HS-5 (cell line): ENCODE measurements at regions not wholly inside any gene's neighbourhood (a gene's known extent, or its start where the extent isn't known, plus 50 kb on each side); places are given as distances from the start of the nearest gene placed in this dataset.
"Not testable (repeated sequence)": the region's sequence is repeated elsewhere in the genome, so short reads cannot be mapped to it uniquely, and the experiment has no call there.

Source experiments
- DNase-seq: peaks from one replicate; pipeline ENCODE4 v3.0.0-alpha.2; 2012; ENCODE audit warnings: low read depth

DNA sequence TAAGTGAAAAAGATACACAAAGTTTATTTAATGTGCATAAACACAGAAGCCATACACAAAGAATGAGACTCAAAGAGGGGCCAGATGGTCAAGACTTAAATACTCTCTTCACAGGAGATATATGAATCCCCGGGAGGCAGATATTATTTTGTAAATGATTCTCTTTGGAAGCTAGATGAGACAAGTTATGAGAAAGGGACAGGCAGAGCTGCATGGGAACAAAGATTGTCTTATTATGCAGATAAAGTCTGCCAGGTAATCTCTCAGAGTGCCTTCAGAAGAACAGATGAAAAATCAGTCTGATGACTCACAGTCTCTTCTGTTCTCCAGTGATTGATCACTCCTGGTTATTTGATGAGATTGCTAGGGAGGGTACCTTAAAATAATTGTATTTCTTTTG lies 89.0 kb downstream of the NAF1 start:
- DNase-seq, result no peak

- DNase-seq, result no peak
Measured at GRCh38 chr4:163072222-163072621, 94.5 kb downstream of the NAF1 start.

DNA sequence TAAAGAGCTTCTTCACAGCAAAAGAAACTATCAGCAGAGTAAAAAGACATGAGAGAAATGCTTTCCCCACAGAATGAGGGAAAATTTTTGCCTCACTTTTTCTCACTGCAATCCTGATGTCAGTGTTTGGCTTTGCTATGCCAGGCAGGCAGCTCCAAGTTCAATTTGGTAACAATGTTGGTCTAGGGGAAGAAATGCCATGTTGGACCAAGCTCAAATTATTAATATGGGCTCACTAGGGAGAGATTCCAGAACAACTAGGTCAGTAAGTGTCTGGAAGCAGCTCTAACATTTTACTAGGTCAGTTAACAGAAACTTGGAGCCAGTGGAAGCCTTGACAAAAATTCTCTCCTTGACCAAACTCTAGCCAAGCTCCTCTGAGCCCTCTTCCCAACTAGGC lies 95.4 kb downstream of the NAF1 start:
- no peak for DNase-seq

- no peak for DNase-seq
Measured at GRCh38 chr4:163070023-163070422, 96.7 kb downstream of the NAF1 start.

GRCh38 chr4:163063891-163064290 lies 102.8 kb downstream of the NAF1 start:
- peak; percentile 80 for DNase-seq

- DNase-seq, result no peak
Measured at GRCh38 chr4:163048447-163048846, 118.2 kb downstream of the NAF1 start.

- no peak for DNase-seq
Measured at GRCh38 chr4:163042306-163042705, 124.4 kb downstream of the NAF1 start.

GRCh38 chr4:163017135-163017534 lies 149.6 kb downstream of the NAF1 start:
- no peak for DNase-seq

GRCh38 chr4:163012816-163013215 lies 153.9 kb downstream of the NAF1 start:
- DNase-seq, result no peak

DNA sequence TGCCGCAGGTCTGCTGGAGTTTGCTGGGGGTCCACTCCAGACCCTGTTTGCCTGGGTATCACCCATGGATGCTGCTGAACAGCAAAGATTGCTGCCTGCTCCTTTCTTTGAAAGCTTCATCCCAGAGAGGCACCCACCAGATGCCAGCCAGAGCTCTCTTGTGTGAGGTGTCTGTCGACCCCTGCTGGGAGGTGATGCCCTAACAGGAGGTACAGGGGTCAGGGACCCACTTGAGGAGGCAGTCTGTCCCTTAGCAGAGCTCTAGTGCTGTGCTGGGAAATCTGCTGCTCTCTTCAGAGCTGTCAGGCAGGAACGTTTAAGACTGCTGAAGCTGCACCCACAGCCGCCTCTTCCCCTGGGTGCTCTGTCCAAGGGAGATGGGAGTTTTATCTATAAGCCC lies 162.7 kb downstream of the NAF1 start:
- DNase-seq, result no peak

DNA sequence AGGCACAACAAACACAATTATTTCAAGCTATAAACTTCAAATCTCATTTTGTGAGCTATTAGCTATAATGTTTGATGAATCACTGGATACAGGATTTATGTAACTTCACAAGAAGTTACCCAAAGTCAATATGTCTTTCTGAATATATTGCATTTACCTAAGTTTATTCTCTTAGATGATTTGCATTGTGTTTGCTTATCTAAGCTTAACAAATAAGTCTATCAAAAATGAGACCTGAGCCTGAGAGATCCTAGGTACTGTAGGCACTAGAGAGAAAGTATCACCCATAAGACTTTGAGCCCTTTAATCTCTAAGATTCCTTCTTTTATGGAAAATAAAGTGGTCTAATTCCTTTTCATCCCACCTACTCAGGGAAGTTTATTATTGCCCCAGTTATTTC lies 178.2 kb downstream of the NAF1 start:
- no peak for DNase-seq

DNA sequence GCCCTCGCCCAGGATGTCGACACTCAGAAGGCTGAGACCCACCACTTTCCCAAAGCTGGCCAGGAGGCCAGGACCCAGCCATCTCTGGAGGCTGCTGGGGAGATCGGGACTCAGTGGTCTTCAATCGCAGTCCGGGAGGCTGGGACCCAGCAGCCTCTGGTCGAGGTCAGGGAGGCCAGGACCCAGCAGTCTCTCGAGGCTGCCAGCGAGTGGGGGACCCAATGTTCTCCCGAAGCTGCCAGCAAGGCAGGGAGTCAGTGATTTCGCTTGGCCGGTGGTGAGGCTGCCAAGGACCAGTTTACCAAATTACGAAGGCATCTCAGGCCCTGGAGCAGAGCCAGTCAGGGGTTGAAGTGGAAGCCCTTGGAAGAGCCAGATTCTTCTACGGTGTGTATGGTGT lies 181.6 kb downstream of the NAF1 start:
- DNase-seq, result no peak

DNA sequence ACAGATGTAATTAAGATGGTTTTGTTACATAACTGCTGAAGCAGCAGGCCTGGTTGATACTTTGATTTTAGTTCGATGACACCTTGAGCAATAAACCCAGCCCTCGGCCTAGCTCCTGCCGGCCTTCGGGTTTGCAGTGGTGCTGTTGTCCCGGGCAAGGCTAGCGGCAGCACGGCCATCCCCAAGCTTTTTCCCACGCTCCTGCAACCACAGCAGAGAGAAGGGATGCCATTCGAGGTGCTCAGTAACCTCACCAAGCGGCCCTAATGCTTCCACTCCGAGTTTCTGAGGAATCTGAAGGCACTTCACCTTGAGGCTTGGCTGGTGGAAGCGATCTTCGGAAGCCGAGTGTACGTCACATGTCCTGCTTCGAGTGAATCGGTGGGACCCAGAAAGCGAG lies 182.1 kb downstream of the NAF1 start:
- no peak for DNase-seq

GRCh38 chr4:162981823-162982222 lies 184.9 kb downstream of the NAF1 start:
- no peak for DNase-seq

- DNase-seq, result no peak
Measured at GRCh38 chr4:162978398-162978797, 188.3 kb downstream of the NAF1 start.

GRCh38 chr4:162977788-162978187 lies 188.9 kb downstream of the NAF1 start:
- DNase-seq, result no peak

DNA sequence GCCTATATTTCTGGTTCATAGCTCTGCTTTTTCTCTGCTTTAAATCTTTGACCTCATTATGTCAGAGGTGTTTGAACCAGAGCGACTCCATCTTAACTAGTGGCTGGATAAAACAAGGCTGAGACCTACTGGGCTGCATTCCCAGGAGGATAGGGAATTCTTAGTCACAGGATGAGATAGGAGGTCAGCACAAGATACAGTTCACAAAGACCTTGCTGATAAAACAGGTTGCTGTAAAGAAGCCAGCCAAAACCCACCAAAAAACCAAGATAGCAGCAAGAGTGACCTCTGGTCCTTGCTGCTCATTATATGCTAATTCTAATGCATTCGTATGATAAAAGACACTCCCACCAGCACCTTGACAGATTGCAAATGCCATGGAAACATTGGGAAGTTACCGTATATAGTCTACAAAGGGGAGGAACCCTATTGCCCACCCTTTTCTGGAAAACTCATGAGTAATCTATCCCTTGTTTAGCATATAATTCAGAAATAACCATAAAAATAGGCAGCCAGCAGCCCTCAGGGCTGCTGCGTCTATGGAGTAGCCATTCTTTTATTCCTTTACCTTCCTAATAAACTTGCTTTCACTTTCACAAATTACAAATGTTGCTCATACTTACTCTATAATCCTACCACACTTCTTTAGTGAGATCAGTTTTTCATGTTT lies 193.9 kb downstream of the NAF1 start:
- DNase-seq, result no peak

DNA sequence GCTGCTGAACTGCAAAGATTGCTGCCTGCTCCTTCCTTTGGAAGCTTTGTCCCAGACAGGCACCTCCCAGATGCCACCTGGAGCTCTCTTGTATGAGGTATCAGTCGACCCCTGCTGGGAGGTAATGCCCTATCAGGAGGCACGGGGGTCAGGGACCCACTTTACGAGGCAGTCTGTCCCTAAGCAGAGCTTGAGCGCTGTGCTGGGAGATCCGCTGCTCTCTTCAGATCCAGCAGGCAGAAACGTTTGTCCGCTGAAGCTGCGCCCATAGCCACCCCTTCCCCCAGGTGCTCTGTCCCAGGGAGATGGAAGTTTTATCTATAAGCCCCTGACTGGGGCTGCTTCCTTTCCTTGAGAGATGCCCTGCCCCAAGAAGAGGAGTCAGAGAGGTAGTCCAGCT lies 197.5 kb downstream of the NAF1 start:
- DNase-seq, result no peak

DNA sequence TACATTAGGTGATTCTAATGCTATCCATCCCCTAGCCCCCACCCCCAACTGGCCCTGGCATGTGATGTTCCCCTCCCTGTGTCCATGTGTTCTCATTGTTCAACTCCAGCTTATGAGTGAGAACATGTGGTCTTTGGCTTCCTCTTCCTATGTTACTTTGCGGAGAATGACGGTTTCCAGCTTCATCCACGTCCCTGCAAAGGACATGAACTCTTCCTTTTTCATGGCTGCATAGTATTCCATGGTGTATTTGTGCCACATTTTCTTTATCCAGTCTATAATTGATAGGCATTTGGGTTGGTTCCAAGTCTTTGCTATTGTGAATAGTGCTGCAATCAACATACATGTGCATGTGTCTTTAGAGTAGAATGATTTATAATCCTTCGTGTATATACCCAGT lies 200.7 kb downstream of the NAF1 start:
- not testable (repeated sequence) for DNase-seq

DNA sequence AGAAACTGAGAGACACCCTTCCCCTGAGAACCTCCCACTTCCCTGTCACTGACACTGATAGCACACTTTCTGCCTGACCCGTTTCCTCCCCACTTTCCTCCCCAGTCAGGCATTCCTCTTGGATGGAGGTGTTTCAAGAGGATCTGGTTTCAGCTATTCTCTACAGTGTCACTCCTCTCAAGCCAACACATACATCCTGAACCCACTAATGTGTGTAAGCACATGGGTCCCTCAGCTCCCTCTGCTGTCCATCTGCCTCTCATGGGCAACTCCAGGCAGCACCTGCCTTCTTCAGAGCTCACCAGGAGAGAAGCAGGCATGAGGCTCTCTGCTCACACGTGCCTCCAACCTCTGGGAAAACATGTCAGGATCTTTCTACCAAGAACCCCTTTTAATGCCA lies 207.6 kb downstream of the NAF1 start:
- no peak for DNase-seq

DNA sequence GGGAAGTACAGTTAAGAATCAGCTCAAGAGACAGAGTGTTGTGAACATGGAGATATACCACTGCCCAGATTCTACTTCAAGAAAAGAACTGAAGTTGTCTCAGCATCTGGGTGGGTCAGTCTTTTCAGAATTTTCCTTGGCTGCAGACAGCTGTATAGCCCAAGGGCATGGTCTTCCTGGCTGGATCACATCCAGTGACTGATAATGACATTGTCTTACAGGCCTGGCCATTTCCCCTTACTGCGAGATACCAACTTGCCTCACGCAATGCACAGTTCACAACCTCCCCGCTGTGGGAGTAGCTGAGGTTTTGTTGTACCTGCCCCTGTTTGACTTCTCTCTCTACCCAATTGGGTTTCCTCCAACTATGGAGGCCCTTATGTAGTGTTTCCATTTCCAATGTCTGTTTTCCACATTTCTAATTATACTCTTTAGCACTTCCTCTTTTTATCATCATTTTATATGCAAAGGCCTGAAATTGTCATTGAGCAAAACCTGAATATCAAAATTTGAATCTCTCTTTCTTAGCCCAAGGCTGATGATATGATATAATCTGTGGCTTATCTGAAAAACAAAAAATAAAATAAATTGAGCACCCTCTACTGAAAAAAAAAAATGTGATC lies 209.1 kb downstream of the NAF1 start:
- no peak for DNase-seq

- no peak for DNase-seq
Measured at GRCh38 chr4:162954976-162955375, 211.7 kb downstream of the NAF1 start.

GRCh38 chr4:162952232-162952631 lies 214.5 kb downstream of the NAF1 start:
- peak; percentile 41 for DNase-seq

DNA sequence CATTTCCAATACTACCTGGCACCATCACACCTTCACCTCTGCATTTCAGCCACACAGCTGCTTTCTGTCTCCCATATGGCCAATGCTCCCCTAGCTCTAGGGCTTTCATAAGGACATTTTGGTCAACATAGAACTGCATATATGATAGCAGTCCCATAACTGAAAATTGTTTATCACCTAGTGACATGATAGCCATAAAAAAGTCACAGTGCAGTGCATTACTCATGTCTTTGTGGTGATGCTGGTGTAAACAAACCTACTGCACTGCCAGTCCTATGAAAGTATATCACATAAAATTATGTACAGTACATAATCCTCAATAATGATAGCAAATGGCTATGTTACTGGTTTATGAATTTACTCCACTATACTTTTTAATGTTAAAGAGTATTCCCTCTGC lies 221.0 kb downstream of the NAF1 start:
- no peak for DNase-seq
